PC-3 (cell line): ENCODE measurements at regions not wholly inside any gene's neighbourhood (a gene's known extent, or its start where the extent isn't known, plus 50 kb on each side); places are given as distances from the start of the nearest gene placed in this dataset.

Source experiments
- EZH2 ChIP-seq: fragments of 300-600 bp; sonication (generic); IDR thresholded peaks from one replicate; pipeline ENCODE4 v1.6.1; 2017; ENCODE audit warnings: antibody characterized with exemption, mild to moderate bottlenecking, low read length; ENCODE audit not compliant: unreplicated experiment
- TF ChIP-seq, protein P1 (sequence below): fragments of 300-600 bp; sonication (generic); conservative IDR thresholded peaks from 2 replicates; pipeline ENCODE4 v1.5.1; 2017; ENCODE audit warnings: antibody characterized with exemption, low read depth, mild to moderate bottlenecking, low read length

DNA sequence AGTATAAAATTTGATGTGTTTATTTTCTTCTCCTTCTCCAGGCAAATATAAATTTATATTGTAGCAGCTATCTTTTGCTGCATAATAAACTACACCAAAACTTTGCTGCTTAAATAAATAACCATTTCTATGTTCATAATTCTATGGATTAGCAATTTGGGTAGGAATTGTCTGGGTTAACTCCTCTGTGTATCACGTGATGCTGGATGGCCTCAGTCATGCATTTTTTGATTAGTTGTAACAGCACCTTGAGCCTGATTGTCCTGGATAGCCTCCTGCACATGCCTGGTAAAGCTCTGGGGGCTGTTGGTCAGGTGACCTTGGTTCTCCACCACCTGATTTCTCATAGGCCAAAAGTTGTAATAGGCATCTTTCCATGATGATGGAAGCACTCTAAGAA lies 572.9 kb downstream of the ETV1 start:
- TF ChIP-seq, protein P1, sequence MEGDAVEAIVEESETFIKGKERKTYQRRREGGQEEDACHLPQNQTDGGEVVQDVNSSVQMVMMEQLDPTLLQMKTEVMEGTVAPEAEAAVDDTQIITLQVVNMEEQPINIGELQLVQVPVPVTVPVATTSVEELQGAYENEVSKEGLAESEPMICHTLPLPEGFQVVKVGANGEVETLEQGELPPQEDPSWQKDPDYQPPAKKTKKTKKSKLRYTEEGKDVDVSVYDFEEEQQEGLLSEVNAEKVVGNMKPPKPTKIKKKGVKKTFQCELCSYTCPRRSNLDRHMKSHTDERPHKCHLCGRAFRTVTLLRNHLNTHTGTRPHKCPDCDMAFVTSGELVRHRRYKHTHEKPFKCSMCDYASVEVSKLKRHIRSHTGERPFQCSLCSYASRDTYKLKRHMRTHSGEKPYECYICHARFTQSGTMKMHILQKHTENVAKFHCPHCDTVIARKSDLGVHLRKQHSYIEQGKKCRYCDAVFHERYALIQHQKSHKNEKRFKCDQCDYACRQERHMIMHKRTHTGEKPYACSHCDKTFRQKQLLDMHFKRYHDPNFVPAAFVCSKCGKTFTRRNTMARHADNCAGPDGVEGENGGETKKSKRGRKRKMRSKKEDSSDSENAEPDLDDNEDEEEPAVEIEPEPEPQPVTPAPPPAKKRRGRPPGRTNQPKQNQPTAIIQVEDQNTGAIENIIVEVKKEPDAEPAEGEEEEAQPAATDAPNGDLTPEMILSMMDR, result no peak
- no peak for TF ChIP-seq EZH2
